ENCODE measurements at regions not wholly inside any gene's neighbourhood (a gene's known extent, or its start where the extent isn't known, plus 50 kb on each side); places are given as distances from the start of the nearest gene placed in this dataset.

DNA sequence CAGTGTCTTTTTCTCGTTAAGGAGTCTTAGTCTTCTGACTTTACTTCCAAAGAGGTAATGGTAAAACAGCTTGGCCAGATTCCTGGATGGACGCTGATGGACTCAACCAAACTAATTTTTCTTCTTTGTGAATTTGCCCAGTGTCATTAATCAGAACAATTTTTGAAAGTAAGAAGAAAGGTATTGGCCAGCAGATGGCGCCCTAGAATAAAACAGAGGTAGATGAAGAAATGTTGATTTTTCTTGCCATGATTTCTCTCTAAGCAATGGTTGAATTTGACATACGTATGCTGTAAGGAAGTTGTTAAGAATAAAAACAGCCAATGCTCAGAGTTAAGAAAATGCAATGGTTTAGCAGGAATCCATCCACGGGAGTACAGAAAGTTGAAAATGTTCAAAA lies 500.0 kb downstream of the DIRAS2 start:
- no peaks in the 10 kb centered on the region for H3K36me3 ChIP-seq (ENCODE audit: insufficient read depth, low read length)
- no peak overlapping the region for H3K4me3 ChIP-seq (ENCODE audit: low read length)
- H3K9me3 ChIP-seq (ENCODE audit: control insufficient read depth in 1 of 2, insufficient read depth in 1 of 2, low read length in 2 of 2), result no peaks in the 10 kb centered on the region
- peaks cover 5% of the 10 kb centered on the region for H3K4me1 Mint-ChIP-seq (ENCODE audit: low read depth)
- CTCF ChIA-PET, result no interaction called here
- H3K4me3 Mint-ChIP-seq, result no peak overlapping the region
- intact Hi-C loops (cut with DNase I, micrococcal nuclease), result loop anchor here (1.0 to 5.0 kb wide), 2 partner anchors 85 to 729 kb away; no protein-coding TSS in a partner anchor
- ATAC-seq (ENCODE audit: poor library complexity) (no peak), DNase-seq (peak; percentile 13 to 74 (median 50))
- POLR2A ChIA-PET, result interaction anchor here (1.8 kb wide), 1 partner anchor 77 kb away, joined by 3 read pairs; no protein-coding TSS in a partner anchor
- no peaks in the 10 kb centered on the region for H3K36me3 Mint-ChIP-seq (ENCODE audit: low read depth)
- H3K4me1 ChIP-seq (ENCODE audit: insufficient read depth, low read length), result no peaks in the 10 kb centered on the region
- H3K27me3 ChIP-seq (ENCODE audit: control insufficient read depth in 1 of 2, insufficient read depth in 2 of 2, low read length in 2 of 2), result peaks cover 4 to 7% of the 10 kb centered on the region in 2 experiments
- H3K27me3 Mint-ChIP-seq, result peaks cover 36% of the 10 kb centered on the region
- no peaks in the 10 kb centered on the region for H3K9me3 Mint-ChIP-seq
- TF ChIP-seq CTCF (IDR thresholded peaks at IDR 0.05), result peak; percentile 83
- no peak overlapping the region for H3K27ac Mint-ChIP-seq
- H3K27ac ChIP-seq (ENCODE audit: low read depth in 1 of 2, low read length in 2 of 2), result no peak overlapping the region

DNA sequence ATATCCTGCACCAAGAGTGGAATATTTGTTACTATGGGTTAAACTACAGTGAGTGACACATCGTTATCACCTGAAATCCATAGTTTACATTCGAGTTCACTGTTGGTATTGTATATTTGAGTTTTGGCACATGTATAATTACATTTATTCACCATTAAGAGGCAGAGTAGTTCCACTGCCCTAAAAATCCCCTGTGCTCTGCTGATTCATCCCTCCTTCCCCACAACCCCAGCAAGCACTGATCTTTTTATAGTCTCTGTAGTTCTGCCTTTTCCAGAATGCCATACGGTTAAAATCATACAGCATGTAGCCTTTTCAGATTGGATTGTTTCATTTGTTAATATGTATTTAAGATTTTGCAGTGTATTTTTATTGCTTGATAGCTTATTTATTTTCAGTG lies 495.2 kb downstream of the DIRAS2 start:
- peaks cover 0 to 12% of the 10 kb centered on the region in 2 experiments for H3K27me3 ChIP-seq (ENCODE audit: control insufficient read depth in 1 of 2, insufficient read depth in 2 of 2, low read length in 2 of 2)
- ChIA-PET CTCF (no interaction called here), POLR2A (no interaction called here)
- intact Hi-C loops (cut with DNase I, micrococcal nuclease), result no loop called here
- H3K4me3 ChIP-seq (ENCODE audit: low read length), result no peak overlapping the region
- H3K27ac ChIP-seq (ENCODE audit: low read depth in 1 of 2, low read length in 2 of 2), result no peak overlapping the region
- H3K4me1 ChIP-seq (ENCODE audit: insufficient read depth, low read length), result no peaks in the 10 kb centered on the region
- H3K27ac Mint-ChIP-seq, result no peak overlapping the region
- H3K27me3 Mint-ChIP-seq, result peaks cover 21% of the 10 kb centered on the region
- peaks cover 4% of the 10 kb centered on the region for H3K4me1 Mint-ChIP-seq (ENCODE audit: low read depth)
- no peaks in the 10 kb centered on the region for H3K9me3 ChIP-seq (ENCODE audit: control insufficient read depth in 1 of 2, insufficient read depth in 1 of 2, low read length in 2 of 2)
- DNase-seq, result no peak
- no peaks in the 10 kb centered on the region for H3K36me3 ChIP-seq (ENCODE audit: insufficient read depth, low read length)
- no peak for ATAC-seq (ENCODE audit: poor library complexity)
- H3K9me3 Mint-ChIP-seq, result no peaks in the 10 kb centered on the region
- H3K36me3 Mint-ChIP-seq (ENCODE audit: low read depth), result no peaks in the 10 kb centered on the region
- no peak for TF ChIP-seq CTCF (IDR thresholded peaks at IDR 0.05)
- no peak overlapping the region for H3K4me3 Mint-ChIP-seq

GRCh38 chr9:90156318-90156717 lies 486.3 kb downstream of the DIRAS2 start:
- H3K9me3 ChIP-seq (ENCODE audit: control insufficient read depth in 1 of 2, insufficient read depth in 1 of 2, low read length in 2 of 2), result peaks cover 0 to 4% of the 10 kb centered on the region in 2 experiments
- intact Hi-C loops (cut with DNase I, micrococcal nuclease), result no loop called here
- no peaks in the 10 kb centered on the region for H3K4me1 Mint-ChIP-seq (ENCODE audit: low read depth)
- H3K27ac ChIP-seq (ENCODE audit: low read depth in 1 of 2, low read length in 2 of 2), result no peak overlapping the region
- no peaks in the 10 kb centered on the region for H3K36me3 ChIP-seq (ENCODE audit: insufficient read depth, low read length)
- H3K9me3 Mint-ChIP-seq, result no peaks in the 10 kb centered on the region
- H3K27me3 ChIP-seq (ENCODE audit: control insufficient read depth in 1 of 2, insufficient read depth in 2 of 2, low read length in 2 of 2), result no peaks in the 10 kb centered on the region
- H3K27me3 Mint-ChIP-seq, result peaks cover 6% of the 10 kb centered on the region
- POLR2A ChIA-PET, result no interaction called here
- H3K36me3 Mint-ChIP-seq (ENCODE audit: low read depth), result no peaks in the 10 kb centered on the region
- H3K4me3 ChIP-seq (ENCODE audit: low read length), result no peak overlapping the region
- CTCF ChIA-PET, result no interaction called here
- ATAC-seq (ENCODE audit: poor library complexity) (no peak), DNase-seq (no peak)
- no peaks in the 10 kb centered on the region for H3K4me1 ChIP-seq (ENCODE audit: insufficient read depth, low read length)
- H3K27ac Mint-ChIP-seq, result no peak overlapping the region
- no peak overlapping the region for H3K4me3 Mint-ChIP-seq
- no peak for TF ChIP-seq CTCF (IDR thresholded peaks at IDR 0.05)

Measured in CD4-positive, alpha-beta T cell (primary cell).